Suprapubic skin (tissue), 3 donors: ENCODE measurements at regions not wholly inside any gene's neighbourhood (a gene's known extent, or its start where the extent isn't known, plus 50 kb on each side); places are given as distances from the start of the nearest gene placed in this dataset.

Source experiments
- CTCF ChIP-seq, 2 donors: fragments of 200-600 bp in 1 of 2; fragments of 450-650 bp in 1 of 2; sonication (generic) in 1 of 2; IDR thresholded peaks; one replicate each; pipeline ENCODE4 v1.5.1; 2016 to 2019; ENCODE audit warnings: antibody characterized with exemption in 2 of 2, mild to moderate bottlenecking in 1 of 2, moderate library complexity in 1 of 2
- POLR2AphosphoS5 ChIP-seq, 3 donors: sonication (generic); formaldehyde crosslinking; IDR thresholded peaks; one replicate each; pipeline ENCODE4 v1.6.1; 2017; ENCODE audit warnings: antibody characterized with exemption in 3 of 3

- TF ChIP-seq POLR2AphosphoS5 (IDR thresholded peaks at IDR 0.05) (no peak), CTCF (IDR thresholded peaks at IDR 0.05) (no peak)
These were observed 1578.8 kb upstream of the RAG2 start for GRCh38 chr11:38176686-38177322.
